GM19193 (cell line): ENCODE measurements at regions not wholly inside any gene's neighbourhood (a gene's known extent, or its start where the extent isn't known, plus 50 kb on each side); places are given as distances from the start of the nearest gene placed in this dataset.

Source experiments
- POLR2A ChIP-seq: IDR thresholded peaks from 4 replicates; pipeline ENCODE4 v1.6.1; 2011; ENCODE audit not compliant: insufficient read depth, insufficient read length; ENCODE audit errors: extremely low read depth

DNA sequence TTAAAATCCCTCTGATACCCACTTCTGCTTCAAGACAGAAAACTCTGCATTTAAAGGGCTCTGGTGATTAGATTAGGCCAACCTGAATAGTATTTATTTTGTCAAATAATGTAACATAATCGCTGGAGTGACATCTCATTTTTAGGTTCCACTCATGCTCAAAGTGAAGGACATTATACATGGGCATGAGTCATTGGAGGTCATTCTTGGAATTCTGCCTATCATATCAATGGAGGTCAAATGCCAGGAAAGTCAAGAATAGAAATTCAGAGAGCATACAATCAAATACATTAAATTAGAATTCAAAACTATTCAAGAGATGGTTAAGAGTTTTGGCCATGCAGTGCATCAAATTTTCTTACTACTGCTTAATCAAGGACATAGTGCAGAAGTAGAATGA is 50.8 kb upstream of the PRSS1 start:
- no peak for TF ChIP-seq POLR2A

DNA sequence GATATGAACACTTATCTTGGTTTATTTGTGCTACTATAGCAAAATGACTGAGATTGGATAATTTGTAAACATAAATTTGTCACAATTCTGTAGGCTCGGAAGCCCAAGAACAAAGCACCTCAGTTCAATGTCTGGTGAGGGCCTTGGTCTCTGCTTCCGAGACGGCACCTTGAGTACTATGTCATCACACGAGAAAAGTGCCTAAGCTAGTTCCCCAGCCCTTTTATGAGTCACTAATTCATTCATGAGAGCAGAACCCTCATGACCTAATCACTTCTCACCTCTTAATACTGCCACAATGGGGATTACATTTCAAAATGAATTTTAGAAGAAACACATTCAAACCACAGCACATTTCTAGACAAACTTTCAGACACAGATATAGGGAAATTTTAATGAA is 52.0 kb upstream of the PRSS1 start:
- no peak for TF ChIP-seq POLR2A

DNA sequence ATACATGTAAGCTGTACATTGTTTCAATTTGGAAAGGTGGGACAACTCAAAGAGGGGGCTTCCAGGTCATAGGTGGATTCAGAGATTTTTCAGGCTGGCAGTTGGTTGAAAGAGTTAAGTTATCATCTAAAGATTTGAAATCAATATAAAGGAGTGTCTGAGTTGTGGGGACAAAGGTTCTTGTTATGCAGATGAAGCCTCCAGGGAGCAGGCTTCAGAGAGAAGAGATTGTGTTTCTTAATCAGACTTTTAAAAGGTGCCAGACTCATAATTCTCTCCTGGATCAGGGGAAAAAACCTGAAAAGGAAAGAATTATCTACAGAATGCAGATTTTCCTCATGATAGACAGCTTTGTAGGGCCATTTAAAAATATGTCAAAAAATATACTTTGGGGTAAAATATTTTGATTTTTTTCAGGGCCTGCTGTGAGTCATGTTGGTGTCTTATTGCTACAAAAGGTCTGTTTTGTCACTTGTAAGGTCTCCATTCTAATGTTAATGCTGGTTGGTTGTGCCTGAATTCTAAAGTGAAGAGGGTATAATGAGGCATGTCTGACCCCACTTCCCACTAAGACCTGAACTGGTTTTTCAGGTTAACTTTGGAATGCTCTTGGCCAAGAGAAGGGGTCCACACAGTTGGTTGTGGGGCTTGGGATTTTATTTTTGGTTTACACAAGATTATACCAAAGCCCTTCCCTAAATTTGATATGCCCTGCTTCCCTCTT is 52.7 kb upstream of the PRSS1 start:
- no peak for TF ChIP-seq POLR2A

DNA sequence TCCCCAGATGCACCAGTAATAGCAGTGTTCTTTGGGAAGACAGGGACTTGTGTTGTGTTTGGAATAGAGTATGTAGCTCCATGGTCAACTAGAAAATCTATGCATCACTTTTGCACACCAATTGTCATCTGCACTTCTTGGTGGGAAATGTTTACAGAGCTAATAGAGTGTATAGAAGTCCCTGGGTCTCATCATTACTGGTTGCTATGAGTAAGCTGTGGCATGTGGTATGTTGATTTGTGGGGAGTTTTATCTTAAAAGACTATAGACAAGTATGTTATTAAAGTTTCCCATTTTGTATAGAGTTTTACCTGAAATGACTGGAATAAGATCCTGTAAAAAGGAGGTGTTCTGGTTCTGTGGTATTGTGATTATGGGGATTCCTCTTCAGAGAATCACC is 55.4 kb upstream of the PRSS1 start:
- no peak for TF ChIP-seq POLR2A

DNA sequence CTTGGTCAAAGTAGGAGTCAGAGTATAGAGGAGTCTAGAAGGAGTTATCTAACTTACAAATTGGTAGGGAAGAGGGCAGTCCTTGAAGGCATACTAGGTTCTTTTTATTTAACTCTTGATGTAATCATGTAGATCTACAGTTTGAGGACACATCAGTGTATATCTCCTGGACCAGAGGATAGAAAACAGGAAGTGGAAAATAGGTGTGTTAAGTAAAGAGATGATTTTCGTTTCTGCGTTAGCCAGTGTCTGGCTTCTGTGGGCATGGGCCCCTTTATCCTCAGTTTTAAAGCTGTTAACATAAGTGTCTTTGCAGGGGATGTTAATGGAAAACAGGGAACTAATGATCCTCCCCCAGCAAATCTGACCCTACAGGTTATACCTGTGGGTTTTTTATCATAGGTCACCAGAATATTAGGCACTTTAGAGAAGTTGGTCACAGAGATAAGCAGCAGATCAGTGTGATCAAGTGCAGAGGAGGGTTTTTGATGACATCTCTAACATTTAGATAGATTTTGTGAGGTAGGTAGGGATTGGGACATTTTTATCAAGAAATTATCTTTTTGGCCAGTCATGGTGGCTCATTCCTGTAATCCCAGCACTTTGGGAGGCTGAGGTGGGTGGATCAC is 58.6 kb upstream of the PRSS1 start:
- no peak for TF ChIP-seq POLR2A

DNA sequence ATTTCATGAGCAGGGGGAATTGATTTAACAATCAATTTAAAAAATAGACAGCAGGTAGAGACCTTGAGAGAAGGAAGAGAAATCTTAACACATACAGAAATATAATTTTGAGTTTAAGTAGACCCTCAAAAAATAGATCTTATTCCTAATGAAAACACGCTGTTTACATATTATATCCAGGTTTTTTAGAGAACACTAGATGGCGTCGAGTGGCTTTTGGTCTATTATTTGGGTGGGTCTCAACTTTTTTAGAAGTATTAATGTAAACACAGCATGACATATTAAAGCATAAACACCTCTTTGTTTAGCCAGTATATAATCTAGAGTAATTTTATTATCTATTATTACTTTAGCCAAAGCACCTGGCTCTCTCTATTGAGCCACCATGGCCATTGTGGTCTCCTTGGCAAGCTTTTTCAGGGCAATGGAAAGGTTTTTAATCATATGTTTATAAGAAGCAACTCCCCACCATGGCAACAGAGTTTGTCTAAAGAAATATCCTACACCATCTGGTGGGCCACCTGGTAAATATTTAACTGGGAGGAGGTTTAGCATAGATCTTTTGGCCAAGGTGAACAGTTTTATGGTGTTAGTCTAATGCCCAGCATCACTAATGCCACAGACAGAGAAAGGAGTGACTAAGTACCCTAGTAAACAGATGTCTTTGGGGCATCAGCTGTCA is 59.7 kb upstream of the PRSS1 start:
- no peak for TF ChIP-seq POLR2A

DNA sequence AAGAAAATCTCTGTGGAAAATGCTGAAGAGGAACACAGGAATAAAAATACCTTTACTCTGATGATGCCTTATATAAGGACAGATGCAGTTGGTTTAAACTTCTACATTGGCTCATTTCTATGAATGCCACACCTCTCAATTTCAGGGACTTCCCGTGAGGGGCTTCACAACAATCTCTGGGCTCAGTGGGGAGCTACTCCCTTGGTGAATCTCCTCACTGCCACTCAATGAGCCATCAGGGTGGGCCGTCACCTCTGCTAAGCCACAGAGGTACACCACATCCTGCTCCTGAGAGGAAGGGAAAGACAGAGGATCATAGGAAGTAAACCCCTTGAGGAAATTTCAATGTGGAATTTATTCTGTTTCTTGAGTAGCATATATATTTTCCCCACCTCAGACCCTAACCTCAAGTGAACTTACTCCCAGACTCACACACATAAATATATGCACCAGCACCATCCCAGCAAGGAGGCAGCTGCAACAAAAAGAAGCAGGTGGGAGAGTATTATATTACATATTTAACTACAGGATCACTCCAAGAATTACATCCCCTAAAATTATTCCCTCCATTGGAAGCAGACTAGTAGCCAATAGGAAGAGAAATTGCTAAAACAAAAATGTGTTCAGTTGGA is 63.3 kb upstream of the PRSS1 start:
- no peak for TF ChIP-seq POLR2A

DNA sequence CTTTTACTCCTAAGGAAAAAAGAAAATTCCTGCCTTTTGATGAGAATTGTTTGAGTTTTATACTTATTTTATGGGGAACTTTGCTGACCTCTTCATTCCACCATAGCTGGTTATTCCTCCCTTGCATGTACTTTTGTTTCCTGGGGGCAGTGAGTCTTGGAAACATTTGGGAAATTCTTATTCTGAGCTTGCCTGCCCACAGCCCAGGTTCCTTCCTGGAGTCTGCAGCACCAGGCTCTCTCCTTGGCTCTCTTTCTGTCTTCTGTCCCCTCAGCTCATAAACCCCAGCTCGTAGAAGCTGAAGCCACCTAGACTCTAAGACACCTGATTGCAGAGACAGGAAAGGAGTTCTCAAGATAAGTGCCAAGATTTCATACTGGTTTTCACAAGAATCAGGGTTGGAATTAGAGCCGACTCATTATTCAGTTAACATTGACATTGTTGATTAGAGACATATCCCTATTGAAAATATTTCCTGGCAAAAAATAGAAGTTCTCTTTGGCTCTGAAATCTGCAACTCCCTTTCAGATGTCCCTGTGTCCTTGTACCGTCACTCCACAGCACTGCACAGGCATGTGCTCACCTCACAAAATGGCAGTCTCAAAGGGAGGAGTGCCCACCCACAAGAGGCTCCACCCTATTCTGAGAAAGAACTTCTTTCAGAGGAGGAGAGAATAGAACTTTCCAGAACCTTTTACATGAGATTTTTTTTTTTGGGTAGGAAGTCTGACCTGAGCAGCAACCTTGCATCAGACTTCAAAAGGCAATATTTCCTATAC is 67.8 kb upstream of the PRSS1 start:
- TF ChIP-seq POLR2A: no peak

DNA sequence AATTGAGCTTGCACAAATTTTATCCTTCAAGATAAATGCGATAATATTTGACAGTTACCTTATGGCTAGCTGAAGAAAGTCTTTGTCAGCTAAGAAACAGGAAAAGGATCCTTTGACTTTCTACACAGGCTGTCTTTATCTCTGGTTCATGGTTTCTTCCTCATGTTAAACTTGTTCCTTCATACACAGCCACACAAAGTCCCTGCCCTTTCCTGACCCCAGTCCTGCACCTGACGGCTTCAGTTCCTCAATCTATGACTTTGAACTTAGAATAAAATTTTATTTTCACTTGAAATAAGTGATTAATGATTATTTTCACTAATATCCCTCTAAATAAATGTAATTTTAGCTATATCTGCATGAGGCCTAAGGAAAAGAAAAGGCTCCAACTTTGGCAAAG is 77.8 kb upstream of the PRSS1 start:
- TF ChIP-seq POLR2A: no peak

DNA sequence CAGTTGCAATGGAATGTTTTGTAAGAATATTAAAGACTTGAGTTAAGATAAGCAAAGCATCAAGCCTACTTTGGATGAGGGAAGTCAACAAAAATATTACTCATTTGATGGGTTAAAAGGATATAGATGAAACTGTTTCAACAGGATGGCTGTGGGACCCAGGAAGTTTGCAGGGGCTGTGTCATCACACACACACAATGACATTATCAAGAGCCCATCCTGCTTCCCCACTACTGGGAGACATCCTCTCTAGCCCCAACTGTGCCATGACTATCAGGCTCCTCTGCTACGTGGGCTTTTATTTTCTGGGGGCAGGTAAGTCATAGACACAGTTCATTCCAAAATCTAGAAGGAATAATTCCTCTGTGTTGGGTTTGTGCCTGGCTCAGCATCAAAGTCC is 78.8 kb upstream of the PRSS1 start:
- TF ChIP-seq POLR2A: no peak

DNA sequence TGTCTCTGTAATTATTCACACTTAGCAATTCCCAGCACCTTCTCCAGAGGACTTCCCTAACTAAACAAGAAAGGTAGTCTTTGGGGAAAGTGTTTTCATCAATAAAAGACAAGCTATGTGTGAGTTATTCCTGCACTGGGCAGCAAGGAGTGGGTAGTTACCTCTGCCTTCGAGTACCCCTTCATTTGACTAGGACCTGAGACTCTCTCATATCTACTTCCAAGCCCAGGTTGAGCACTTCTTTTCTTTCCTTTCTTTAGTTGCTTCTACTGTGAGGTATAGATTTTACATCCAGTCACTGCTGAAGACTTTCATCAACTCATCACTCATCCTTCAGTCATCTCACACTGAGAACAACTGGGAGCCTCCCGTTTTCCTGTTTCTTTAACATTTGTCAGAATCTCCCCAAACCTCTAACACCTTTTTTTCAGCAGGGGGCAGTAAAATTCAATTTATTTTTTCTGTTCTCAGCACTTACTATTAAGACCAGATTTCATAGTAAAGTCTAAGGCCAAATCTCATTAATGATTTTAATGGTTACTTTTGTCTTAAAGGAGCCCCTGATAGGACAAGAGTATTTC is 80.1 kb upstream of the PRSS1 start:
- no peak for TF ChIP-seq POLR2A

DNA sequence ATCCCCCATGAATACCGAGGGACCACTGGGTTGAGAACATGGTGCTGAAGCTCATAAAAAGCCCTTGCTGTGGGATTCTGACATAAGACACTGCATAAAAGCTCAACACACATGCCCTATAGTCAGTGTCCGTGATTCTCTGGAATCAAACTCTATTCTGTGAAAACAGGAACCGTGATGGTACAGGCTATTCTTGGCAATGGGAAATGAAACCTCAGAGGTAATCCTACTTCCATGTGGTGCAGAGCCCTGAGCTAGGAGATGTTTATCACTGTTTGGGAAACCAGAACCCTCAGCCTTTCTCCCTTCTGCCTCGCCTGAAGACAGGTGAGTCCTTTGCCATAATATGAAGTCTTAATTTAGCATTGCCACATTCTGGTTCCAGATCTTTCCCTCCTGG is 80.8 kb upstream of the PRSS1 start:
- TF ChIP-seq POLR2A: no peak

DNA sequence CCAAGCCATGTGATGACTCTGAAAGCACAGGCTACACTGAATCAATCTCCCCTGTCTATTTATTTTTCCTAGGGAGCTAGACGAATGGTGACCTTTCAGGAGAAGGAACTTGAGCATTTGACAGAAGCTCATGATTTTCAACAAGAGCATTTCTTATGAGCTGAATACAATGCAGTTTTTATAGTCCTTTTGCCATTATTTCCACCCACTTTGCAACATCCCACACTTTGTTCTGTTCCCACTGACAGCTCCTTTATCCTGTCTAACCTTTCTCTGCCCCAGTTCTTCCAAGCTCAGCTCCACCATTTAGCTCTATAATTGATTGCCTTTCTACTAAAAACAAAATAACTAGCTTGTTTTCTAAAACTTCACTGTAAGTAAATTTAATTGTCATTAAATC is 91.9 kb upstream of the PRSS1 start:
- no peak for TF ChIP-seq POLR2A

DNA sequence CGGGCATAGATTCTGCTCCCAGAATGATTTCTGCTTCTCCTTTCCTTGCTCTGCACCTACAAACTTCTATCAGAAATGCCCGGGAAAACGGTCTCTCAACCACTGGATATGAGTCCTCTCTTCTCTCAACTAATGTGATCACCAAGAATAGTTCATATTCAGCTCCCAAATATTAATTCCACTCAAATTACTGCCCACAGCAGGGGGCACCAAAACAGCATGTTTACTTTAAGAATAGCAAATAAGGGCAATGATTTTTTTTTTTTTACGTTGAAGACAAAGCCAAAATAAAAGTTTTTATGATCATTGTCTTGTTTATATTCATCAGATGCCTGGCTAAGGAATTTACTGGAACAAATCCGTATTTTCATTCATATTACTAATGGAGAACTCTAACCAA is 94.9 kb upstream of the PRSS1 start:
- no peak for TF ChIP-seq POLR2A

DNA sequence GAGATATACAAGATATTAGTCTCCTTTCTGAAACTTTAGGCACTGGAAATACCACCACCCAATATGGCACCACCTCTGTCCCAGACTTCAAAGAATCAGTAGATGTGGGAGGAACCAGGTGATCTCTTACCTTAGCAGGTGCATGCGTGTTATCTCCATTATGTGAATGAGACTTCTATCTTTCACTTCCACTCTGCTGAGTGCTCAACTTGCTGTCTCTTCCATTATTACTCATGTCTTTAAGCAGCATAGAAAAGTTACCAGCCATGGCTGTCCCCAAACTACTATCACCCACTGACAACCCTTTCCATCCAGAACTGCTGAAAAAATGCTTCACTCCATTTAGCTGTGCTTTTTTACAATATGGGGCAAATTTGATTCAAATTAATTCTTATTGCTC is 101.5 kb upstream of the PRSS1 start:
- TF ChIP-seq POLR2A: no peak
